ENCODE measurements at regions not wholly inside any gene's neighbourhood (a gene's known extent, or its start where the extent isn't known, plus 50 kb on each side); places are given as distances from the start of the nearest gene placed in this dataset.

- Histone ChIP-seq H2AK5ac (ENCODE audit: low read depth, low read length) (no peak overlapping the region), H3K79me1 (ENCODE audit: low read depth, low read length) (no peaks in the 10 kb centered on the region), H2BK12ac (ENCODE audit: low read depth, low read length) (no peak overlapping the region), H3K79me2 (ENCODE audit: control insufficient read depth in 1 of 2, insufficient read depth in 2 of 2, low read length in 2 of 2) (no peaks in the 10 kb centered on the region), H3K14ac (ENCODE audit: insufficient read length) (no peak overlapping the region), H3K56ac (replicated peaks; ENCODE audit: insufficient read length, low read depth, low read length) (no peak overlapping the region), H3K4ac (replicated peaks; ENCODE audit: insufficient read length, low read depth, low read length) (no peak overlapping the region), H3K27ac (ENCODE audit: low read depth, low read length) (no peak overlapping the region), H4K5ac (ENCODE audit: insufficient read length, low read depth, low read length) (no peak overlapping the region), H3K4me1 (replicated peaks in 1 of 4; ENCODE audit: control insufficient read depth in 3 of 4, insufficient read depth in 4 of 4, low read length in 3 of 4) (peaks cover 0 to 3% (median 0%) of the 10 kb centered on the region in 4 experiments; a peak in 1 of 7 replicates), H2BK20ac (ENCODE audit: low read length) (no peak overlapping the region), H3K23me2 (ENCODE audit: low read depth, low read length) (no peaks in the 10 kb centered on the region), H3K9ac (replicated peaks in 1 of 4; ENCODE audit: extremely low read depth in 1 of 4, low read depth in 3 of 4, low read length in 3 of 4) (no peak overlapping the region), H3K27me3 (replicated peaks in 1 of 4; ENCODE audit: control insufficient read depth in 3 of 4, extremely low read depth in 1 of 4, insufficient read depth in 3 of 4, low read length in 3 of 4) (no peaks in the 10 kb centered on the region), H3K9me3 (ENCODE audit: insufficient read depth in 2 of 2, low read depth in 1 of 2, low read length in 1 of 2) (no peaks in the 10 kb centered on the region), H4K91ac (replicated peaks; ENCODE audit: insufficient read length, low read length) (no peak overlapping the region), H2AFZ (ENCODE audit: low read length) (no peak overlapping the region), H3K4me3 (ENCODE audit: extremely low read depth in 1 of 4, insufficient read depth in 2 of 4, low read depth in 3 of 4, low read length in 4 of 4) (no peak overlapping the region), H2BK5ac (ENCODE audit: low read depth, low read length) (no peak overlapping the region), H3K18ac (ENCODE audit: extremely low read depth, low read length) (no peak overlapping the region), H4K8ac (ENCODE audit: extremely low read depth, insufficient read depth, low read length) (no peak overlapping the region), H3K23ac (ENCODE audit: insufficient read length) (no peak overlapping the region), H3K36me3 (ENCODE audit: control insufficient read depth in 2 of 4, insufficient read depth in 4 of 4, low read length in 3 of 4) (no peaks in the 10 kb centered on the region), H2BK15ac (ENCODE audit: low read length) (no peak overlapping the region), H2BK120ac (replicated peaks; ENCODE audit: low read depth, low read length) (no peak overlapping the region), H3K4me2 (ENCODE audit: insufficient read depth in 1 of 2, low read depth in 2 of 2, low read length in 2 of 2) (no peak overlapping the region), H4K20me1 (replicated peaks in 1 of 2; ENCODE audit: control insufficient read depth in 1 of 2, insufficient read depth in 2 of 2, low read length in 2 of 2) (no peaks in the 10 kb centered on the region)
- WGBS, 2 experiments (ENCODE audit: extremely low coverage in 1 of 2, insufficient coverage in 1 of 2, insufficient read length in 1 of 2, insufficient replicate concordance in 2 of 2, low coverage in 1 of 2, low lambda C conversion rate in 2 of 2, missing lambda C conversion rate in 1 of 2), result 85% methylated on average over 3 of the region's 3 CpGs; no CpG with 5 or more reads in 1 of the 2 experiments
- POLR2A ChIA-PET (ENCODE audit: partially characterized antibody), result interaction anchor here (0.6 to 1.3 kb wide), 2 partner anchors 41 to 88 kb away, joined by 3 read pairs; no protein-coding TSS in a partner anchor
- DNase-seq (ENCODE audit: low read depth in 1 of 2, low spot score in 2 of 2) (no peak), FAIRE-seq (no peak)
- TF ChIP-seq GABPA (IDR thresholded peaks at IDR 0.05; ENCODE audit: borderline replicate concordance, insufficient read depth, low read length) (no peak), PHF8 (conservative IDR thresholded peaks at IDR 0.05; ENCODE audit: low read depth, low read length) (no peak), TAF7 (optimal IDR thresholded peaks at IDR 0.05; ENCODE audit: borderline replicate concordance, low read depth, low read length) (no peak), GTF2F1 (IDR thresholded peaks at IDR 0.05; ENCODE audit: borderline replicate concordance, low read depth, low read length) (no peak), ATF2 (IDR thresholded peaks at IDR 0.05; ENCODE audit: low read length) (no peak), ASH2L (IDR thresholded peaks at IDR 0.05; ENCODE audit: low read length) (no peak), RAD21 (IDR thresholded peaks at IDR 0.05 in 1 of 2, conservative IDR thresholded peaks at IDR 0.05 in 1 of 2; ENCODE audit: low read depth in 2 of 2, low read length in 2 of 2) (no peak), JUN (IDR thresholded peaks at IDR 0.05; ENCODE audit: low read depth, low read length) (no peak), EP300 (IDR thresholded peaks at IDR 0.05; ENCODE audit: borderline replicate concordance in 1 of 2, low read depth in 2 of 2, low read length in 2 of 2) (no peak)
- CTCF ChIA-PET (ENCODE audit: partially characterized antibody), result no interaction called here
These were observed 108.7 kb downstream of the DISP1 start for GRCh38 chr1:222923506-222923905.
